MM.1S (cell line): ENCODE measurements at regions not wholly inside any gene's neighbourhood (a gene's known extent, or its start where the extent isn't known, plus 50 kb on each side); places are given as distances from the start of the nearest gene placed in this dataset.

ENCODE experiments used
- DNase-seq: peaks from one replicate; pipeline ENCODE4 v3.0.0-alpha.2; 2015
- H2AFZ ChIP-seq: fragments of 300-600 bp; sonication (generic); 2 replicates; pipeline ENCODE4 v1.6.0; 2016; ENCODE audit warnings: antibody characterized with exemption, low read length
- H3F3A ChIP-seq: fragments of 300-600 bp; sonication (generic); 2 replicates; pipeline ENCODE4 v1.6.1; 2016; ENCODE audit warnings: mild to moderate bottlenecking, antibody characterized with exemption, low read length, moderate library complexity, mixed read lengths; ENCODE audit not compliant: insufficient read depth
- H3K27ac ChIP-seq: fragments of 300-600 bp; sonication (generic); 2 replicates; pipeline ENCODE4 v1.5.1; 2016; ENCODE audit warnings: mild to moderate bottlenecking, low read length
- H3K27me3 ChIP-seq: fragments of 300-600 bp; sonication (generic); replicated peaks from 2 replicates; pipeline ENCODE4 v1.6.0; 2016; ENCODE audit warnings: low read length; ENCODE audit not compliant: insufficient read depth
- H3K36me3 ChIP-seq: fragments of 300-600 bp; sonication (generic); replicated peaks from 2 replicates; pipeline ENCODE4 v1.6.1; 2016; ENCODE audit warnings: mild to moderate bottlenecking, low read length, mixed read lengths; ENCODE audit not compliant: insufficient read depth
- H3K4me1 ChIP-seq: fragments of 300-600 bp; sonication (generic); 2 replicates; pipeline ENCODE4 v1.6.1; 2016; ENCODE audit warnings: low read length, mixed read lengths
- H3K4me2 ChIP-seq: fragments of 300-600 bp; sonication (generic); 2 replicates; pipeline ENCODE4 v1.6.0; 2016; ENCODE audit warnings: low read depth, low read length
- H3K4me3 ChIP-seq: fragments of 300-600 bp; sonication (generic); 2 replicates; pipeline ENCODE4 v1.5.1; 2016; ENCODE audit warnings: low read length, mixed read lengths
- H3K79me2 ChIP-seq: fragments of 300-600 bp; sonication (generic); 2 replicates; pipeline ENCODE4 v1.6.1; 2016; ENCODE audit warnings: mixed run types, low read length, mixed read lengths
- H3K9ac ChIP-seq: fragments of 300-600 bp; sonication (generic); 2 replicates; pipeline ENCODE4 v1.6.1; 2016; ENCODE audit warnings: low read length, mixed read lengths
- H3K9me2 ChIP-seq: fragments of 300-600 bp; sonication (generic); replicated peaks from 2 replicates; pipeline ENCODE4 v1.6.1; 2016; ENCODE audit warnings: mild to moderate bottlenecking, low read length, mixed read lengths; ENCODE audit not compliant: insufficient read depth
- H3K9me3 ChIP-seq: fragments of 300-600 bp; sonication (generic); replicated peaks from 2 replicates; pipeline ENCODE4 v1.6.1; 2016; ENCODE audit warnings: mild to moderate bottlenecking, low read length, mixed read lengths; ENCODE audit not compliant: insufficient read depth
- H4K20me1 ChIP-seq: fragments of 300-600 bp; sonication (generic); 2 replicates; pipeline ENCODE4 v1.6.1; 2016; ENCODE audit warnings: mild to moderate bottlenecking, low read length, moderate library complexity, mixed read lengths; ENCODE audit not compliant: insufficient read depth
- CTCF ChIP-seq: fragments of 300-600 bp; sonication (generic); IDR thresholded peaks from 2 replicates; pipeline ENCODE4 v1.5.1; 2016; ENCODE audit warnings: antibody characterized with exemption, low read length, mixed read lengths
- EZH2 ChIP-seq: fragments of 300-600 bp; sonication (generic); optimal IDR thresholded peaks from 2 replicates; pipeline ENCODE3; 2017; ENCODE audit warnings: low read depth, mild to moderate bottlenecking, antibody characterized with exemption, low read length, mixed read lengths
- EZH2phosphoT487 ChIP-seq: fragments of 300-600 bp; sonication (generic); IDR thresholded peaks from 2 replicates; pipeline ENCODE4 v1.6.1; 2018; ENCODE audit warnings: antibody characterized with exemption, low read length

- no peak overlapping the region for H3K27ac ChIP-seq
- H3K36me3 ChIP-seq, result no peaks in the 10 kb centered on the region
- no peak overlapping the region for H3K4me3 ChIP-seq
- DNase-seq, result no peak
- H3K4me2 ChIP-seq, result no peak overlapping the region
- no peaks in the 10 kb centered on the region for H3K79me2 ChIP-seq
- H3K9me3 ChIP-seq, result no peaks in the 10 kb centered on the region
- H3K4me1 ChIP-seq, result no peaks in the 10 kb centered on the region
- no peak overlapping the region for H2AFZ ChIP-seq
- no peaks in the 10 kb centered on the region for H3F3A ChIP-seq
- H3K27me3 ChIP-seq, result no peaks in the 10 kb centered on the region
- TF ChIP-seq EZH2 (no peak), CTCF (no peak), EZH2phosphoT487 (no peak)
- no peaks in the 10 kb centered on the region for H4K20me1 ChIP-seq
- no peaks in the 10 kb centered on the region for H3K9me2 ChIP-seq
- H3K9ac ChIP-seq, result no peak overlapping the region
Observed at GRCh38 chr13:31485183-31485582, 254.1 kb upstream of the RXFP2 start.

- Histone ChIP-seq H3F3A (no peaks in the 10 kb centered on the region), H3K9me2 (no peaks in the 10 kb centered on the region), H3K36me3 (no peaks in the 10 kb centered on the region), H3K4me3 (no peak overlapping the region), H3K27me3 (no peaks in the 10 kb centered on the region), H3K4me1 (no peaks in the 10 kb centered on the region), H3K9me3 (no peaks in the 10 kb centered on the region), H3K9ac (no peak overlapping the region), H3K27ac (no peak overlapping the region), H3K4me2 (no peak overlapping the region), H4K20me1 (no peaks in the 10 kb centered on the region), H2AFZ (no peak overlapping the region), H3K79me2 (no peaks in the 10 kb centered on the region)
- TF ChIP-seq EZH2 (no peak), EZH2phosphoT487 (no peak), CTCF (no peak)
- no peak for DNase-seq
Observed at GRCh38 chr13:31485651-31486051, 253.7 kb upstream of the RXFP2 start.

GRCh38 chr13:31495336-31495735, 244.0 kb upstream of the RXFP2 start:
- Histone ChIP-seq H3K27ac (no peak overlapping the region), H3K9me3 (no peaks in the 10 kb centered on the region), H3K36me3 (no peaks in the 10 kb centered on the region), H3K79me2 (no peaks in the 10 kb centered on the region), H3K27me3 (no peaks in the 10 kb centered on the region), H3K4me1 (no peaks in the 10 kb centered on the region), H3F3A (no peaks in the 10 kb centered on the region), H3K9ac (no peak overlapping the region), H2AFZ (no peak overlapping the region), H3K4me2 (no peak overlapping the region), H4K20me1 (no peaks in the 10 kb centered on the region), H3K9me2 (no peaks in the 10 kb centered on the region), H3K4me3 (no peak overlapping the region)
- DNase-seq, result no peak
- TF ChIP-seq EZH2 (no peak), EZH2phosphoT487 (no peak), CTCF (no peak)

GRCh38 chr13:31499274-31499673, 240.1 kb upstream of the RXFP2 start:
- H3K27ac ChIP-seq, result no peak overlapping the region
- TF ChIP-seq EZH2phosphoT487, result no peak
- TF ChIP-seq CTCF, result no peak
- no peak for TF ChIP-seq EZH2
- no peaks in the 10 kb centered on the region for H3F3A ChIP-seq
- no peaks in the 10 kb centered on the region for H3K4me1 ChIP-seq
- H3K27me3 ChIP-seq, result no peaks in the 10 kb centered on the region
- H2AFZ ChIP-seq, result no peak overlapping the region
- H3K4me3 ChIP-seq, result no peak overlapping the region
- no peak overlapping the region for H3K9ac ChIP-seq
- no peaks in the 10 kb centered on the region for H3K36me3 ChIP-seq
- H3K9me2 ChIP-seq, result no peaks in the 10 kb centered on the region
- no peaks in the 10 kb centered on the region for H3K9me3 ChIP-seq
- no peak for DNase-seq
- no peaks in the 10 kb centered on the region for H3K79me2 ChIP-seq
- H4K20me1 ChIP-seq, result no peaks in the 10 kb centered on the region
- H3K4me2 ChIP-seq, result no peak overlapping the region
